ENCODE measurements at regions not wholly inside any gene's neighbourhood (a gene's known extent, or its start where the extent isn't known, plus 50 kb on each side); places are given as distances from the start of the nearest gene placed in this dataset.

GRCh38 chr14:101409006-101409543, 152.2 kb upstream of the DIO3 start:
- Histone ChIP-seq H3K4me1 (no peaks in the 10 kb centered on the region), H3K4me3 (no peak overlapping the region), H3K27ac (replicated peaks) (no peak overlapping the region), H3K36me3 (no peaks in the 10 kb centered on the region), H3K27me3 (ENCODE audit: low read depth) (peaks cover 54% of the 10 kb centered on the region), H3K9me3 (replicated peaks) (no peaks in the 10 kb centered on the region)
- no peak for DNase-seq
- TF ChIP-seq, protein P1, sequence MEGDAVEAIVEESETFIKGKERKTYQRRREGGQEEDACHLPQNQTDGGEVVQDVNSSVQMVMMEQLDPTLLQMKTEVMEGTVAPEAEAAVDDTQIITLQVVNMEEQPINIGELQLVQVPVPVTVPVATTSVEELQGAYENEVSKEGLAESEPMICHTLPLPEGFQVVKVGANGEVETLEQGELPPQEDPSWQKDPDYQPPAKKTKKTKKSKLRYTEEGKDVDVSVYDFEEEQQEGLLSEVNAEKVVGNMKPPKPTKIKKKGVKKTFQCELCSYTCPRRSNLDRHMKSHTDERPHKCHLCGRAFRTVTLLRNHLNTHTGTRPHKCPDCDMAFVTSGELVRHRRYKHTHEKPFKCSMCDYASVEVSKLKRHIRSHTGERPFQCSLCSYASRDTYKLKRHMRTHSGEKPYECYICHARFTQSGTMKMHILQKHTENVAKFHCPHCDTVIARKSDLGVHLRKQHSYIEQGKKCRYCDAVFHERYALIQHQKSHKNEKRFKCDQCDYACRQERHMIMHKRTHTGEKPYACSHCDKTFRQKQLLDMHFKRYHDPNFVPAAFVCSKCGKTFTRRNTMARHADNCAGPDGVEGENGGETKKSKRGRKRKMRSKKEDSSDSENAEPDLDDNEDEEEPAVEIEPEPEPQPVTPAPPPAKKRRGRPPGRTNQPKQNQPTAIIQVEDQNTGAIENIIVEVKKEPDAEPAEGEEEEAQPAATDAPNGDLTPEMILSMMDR (IDR thresholded peaks at IDR 0.05; ENCODE audit: borderline replicate concordance): no peak
- intact Hi-C loops (cut with micrococcal nuclease): no loop called here

DNA sequence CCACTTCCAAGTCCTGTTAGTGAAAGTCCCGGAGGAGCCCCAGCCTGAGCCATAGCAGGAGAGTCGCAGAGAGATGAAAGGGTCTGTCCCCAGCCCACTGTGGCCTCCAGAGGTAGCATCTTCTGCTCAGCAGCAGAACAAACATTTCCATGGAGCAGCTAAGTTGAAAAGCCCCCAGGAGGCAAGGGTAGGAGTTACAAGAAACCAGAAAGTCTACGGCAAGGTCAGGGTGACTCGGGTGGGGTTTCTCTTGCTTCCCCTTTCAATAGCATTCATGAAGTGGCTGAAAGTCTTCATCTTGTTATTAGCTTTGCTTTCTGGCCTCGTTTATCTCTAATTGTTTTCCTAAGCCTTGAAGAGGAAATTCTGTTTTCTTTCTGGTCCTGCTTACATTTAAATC, 151.2 kb upstream of the DIO3 start:
- Histone ChIP-seq H3K4me1 (no peaks in the 10 kb centered on the region), H3K27me3 (ENCODE audit: low read depth) (peaks cover 55% of the 10 kb centered on the region), H3K27ac (replicated peaks) (no peak overlapping the region), H3K9me3 (replicated peaks) (no peaks in the 10 kb centered on the region), H3K36me3 (no peaks in the 10 kb centered on the region), H3K4me3 (no peak overlapping the region)
- no peak for DNase-seq
- TF ChIP-seq, protein P1 (IDR thresholded peaks at IDR 0.05; ENCODE audit: borderline replicate concordance): no peak
- intact Hi-C loops (cut with micrococcal nuclease): no loop called here

- TF ChIP-seq, protein P1 (IDR thresholded peaks at IDR 0.05; ENCODE audit: borderline replicate concordance): no peak
- Histone ChIP-seq H3K27me3 (ENCODE audit: low read depth) (peaks cover 64% of the 10 kb centered on the region), H3K36me3 (no peaks in the 10 kb centered on the region), H3K4me3 (no peak overlapping the region), H3K9me3 (replicated peaks) (no peaks in the 10 kb centered on the region), H3K27ac (replicated peaks) (no peak overlapping the region), H3K4me1 (no peaks in the 10 kb centered on the region)
- intact Hi-C loops (cut with micrococcal nuclease): no loop called here
- no peak for DNase-seq
Observed at GRCh38 chr14:101411151-101411550, 150.1 kb upstream of the DIO3 start.

GRCh38 chr14:101411779-101412178, 149.5 kb upstream of the DIO3 start:
- H3K9me3 ChIP-seq (replicated peaks): no peaks in the 10 kb centered on the region

GRCh38 chr14:101412739-101413138, 148.6 kb upstream of the DIO3 start:
- H3K4me1 ChIP-seq: no peaks in the 10 kb centered on the region
- peaks cover 6% of the 10 kb centered on the region for H3K9me3 ChIP-seq (replicated peaks)
- intact Hi-C loops (cut with micrococcal nuclease): no loop called here
- H3K4me3 ChIP-seq: no peak overlapping the region
- H3K27me3 ChIP-seq (ENCODE audit: low read depth): peaks cover 56% of the 10 kb centered on the region
- no peak for DNase-seq
- no peaks in the 10 kb centered on the region for H3K36me3 ChIP-seq
- no peak overlapping the region for H3K27ac ChIP-seq (replicated peaks)
- TF ChIP-seq, protein P1 (IDR thresholded peaks at IDR 0.05; ENCODE audit: borderline replicate concordance): no peak

More at GRCh38 chr14:101411779-101412178, 149.5 kb upstream of the DIO3 start:
- H3K4me3 ChIP-seq: no peak overlapping the region
- H3K4me1 ChIP-seq: no peaks in the 10 kb centered on the region
- no peaks in the 10 kb centered on the region for H3K36me3 ChIP-seq
- intact Hi-C loops (cut with micrococcal nuclease): no loop called here
- no peak overlapping the region for H3K27ac ChIP-seq (replicated peaks)
- TF ChIP-seq, protein P1 (IDR thresholded peaks at IDR 0.05; ENCODE audit: borderline replicate concordance): no peak
- H3K27me3 ChIP-seq (ENCODE audit: low read depth): peaks cover 64% of the 10 kb centered on the region
- DNase-seq: no peak
